ENCODE measurements at regions not wholly inside any gene's neighbourhood (a gene's known extent, or its start where the extent isn't known, plus 50 kb on each side); places are given as distances from the start of the nearest gene placed in this dataset.

DNA sequence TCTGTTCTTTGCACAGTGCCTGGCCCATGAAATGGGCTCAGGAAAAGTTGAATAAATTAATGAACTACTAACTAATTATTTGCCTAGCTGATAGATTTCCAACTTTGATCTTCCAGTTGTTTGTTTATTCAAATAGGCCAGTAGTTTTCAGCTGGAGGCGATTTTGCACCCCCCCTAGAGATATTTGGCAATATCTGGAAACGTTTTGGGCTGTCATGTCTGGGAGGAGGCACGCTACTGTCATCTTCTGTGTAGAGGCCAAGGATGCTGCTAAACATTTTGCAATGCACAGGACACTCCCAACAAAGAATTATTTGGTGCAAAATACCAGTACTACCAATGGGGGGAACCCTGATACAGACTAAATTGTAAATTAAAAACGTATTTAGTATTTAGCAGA, 81.9 kb downstream of the VCX2 start:
- Histone ChIP-seq H3K9ac (ENCODE audit: low read depth in 1 of 2, low read length in 2 of 2) (no peak overlapping the region), H3K27ac (ENCODE audit: low read depth in 1 of 2, low read length in 2 of 2) (no peak overlapping the region), H3K36me3 (ENCODE audit: control insufficient read depth in 4 of 4, insufficient read depth in 3 of 4, low read depth in 1 of 4, low read length in 3 of 4) (no peaks in the 10 kb centered on the region), H3K4me3 (ENCODE audit: low read depth in 1 of 3, low read length in 3 of 3) (no peak overlapping the region), H3K4me1 (ENCODE audit: control insufficient read depth in 4 of 4, insufficient read depth in 4 of 4, low read length in 3 of 4) (no peaks in the 10 kb centered on the region), H3K27me3 (ENCODE audit: control insufficient read depth in 4 of 4, insufficient read depth in 4 of 4, low read length in 3 of 4) (no peaks in the 10 kb centered on the region), H3K9me3 (ENCODE audit: control insufficient read depth in 4 of 4, low read length in 3 of 4) (no peaks in the 10 kb centered on the region)
- DNase-seq (ENCODE audit: low spot score), result no peak
- WGBS, result 48% methylated on average over 4 of the region's 4 CpGs
- no peak for TF ChIP-seq TAF1 (conservative IDR thresholded peaks at IDR 0.05)
- TF ChIP-seq MAX (IDR thresholded peaks at IDR 0.05), result no peak
- TF ChIP-seq, protein P1, sequence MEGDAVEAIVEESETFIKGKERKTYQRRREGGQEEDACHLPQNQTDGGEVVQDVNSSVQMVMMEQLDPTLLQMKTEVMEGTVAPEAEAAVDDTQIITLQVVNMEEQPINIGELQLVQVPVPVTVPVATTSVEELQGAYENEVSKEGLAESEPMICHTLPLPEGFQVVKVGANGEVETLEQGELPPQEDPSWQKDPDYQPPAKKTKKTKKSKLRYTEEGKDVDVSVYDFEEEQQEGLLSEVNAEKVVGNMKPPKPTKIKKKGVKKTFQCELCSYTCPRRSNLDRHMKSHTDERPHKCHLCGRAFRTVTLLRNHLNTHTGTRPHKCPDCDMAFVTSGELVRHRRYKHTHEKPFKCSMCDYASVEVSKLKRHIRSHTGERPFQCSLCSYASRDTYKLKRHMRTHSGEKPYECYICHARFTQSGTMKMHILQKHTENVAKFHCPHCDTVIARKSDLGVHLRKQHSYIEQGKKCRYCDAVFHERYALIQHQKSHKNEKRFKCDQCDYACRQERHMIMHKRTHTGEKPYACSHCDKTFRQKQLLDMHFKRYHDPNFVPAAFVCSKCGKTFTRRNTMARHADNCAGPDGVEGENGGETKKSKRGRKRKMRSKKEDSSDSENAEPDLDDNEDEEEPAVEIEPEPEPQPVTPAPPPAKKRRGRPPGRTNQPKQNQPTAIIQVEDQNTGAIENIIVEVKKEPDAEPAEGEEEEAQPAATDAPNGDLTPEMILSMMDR (IDR thresholded peaks at IDR 0.05; ENCODE audit: low read depth, low read length, missing input control), result no peak
- no peak for TF ChIP-seq SP1 (IDR thresholded peaks at IDR 0.05)
- no peak for TF ChIP-seq ZBTB33 (IDR thresholded peaks at IDR 0.05)
- no peak for TF ChIP-seq RAD21 (IDR thresholded peaks at IDR 0.05)
- TF ChIP-seq YY1 (IDR thresholded peaks at IDR 0.05), result no peak

GRCh38 chrX:8084006-8084405, 87.1 kb downstream of the VCX2 start:
- no peaks in the 10 kb centered on the region for H3K9me3 ChIP-seq (ENCODE audit: control insufficient read depth in 4 of 4, low read length in 3 of 4)
- TF ChIP-seq, protein P1 (IDR thresholded peaks at IDR 0.05; ENCODE audit: low read depth, low read length, missing input control), result no peak
- TF ChIP-seq EGR1 (IDR thresholded peaks at IDR 0.05; ENCODE audit: low read depth in 2 of 2), result no peak
- no peak for TF ChIP-seq GABPA (IDR thresholded peaks at IDR 0.05 in 1 of 2, conservative IDR thresholded peaks at IDR 0.05 in 1 of 2)
- TF ChIP-seq RXRA (IDR thresholded peaks at IDR 0.05), result no peak
- no peak for TF ChIP-seq YY1 (IDR thresholded peaks at IDR 0.05)
- TF ChIP-seq HNF4A (conservative IDR thresholded peaks at IDR 0.05), result no peak
- TF ChIP-seq FOXA1 (IDR thresholded peaks at IDR 0.05), result no peak
- no peak for TF ChIP-seq NR2F2 (IDR thresholded peaks at IDR 0.05)
- no peak for TF ChIP-seq TAF1 (conservative IDR thresholded peaks at IDR 0.05)
- no peak for TF ChIP-seq MAX (IDR thresholded peaks at IDR 0.05)
- no peak for TF ChIP-seq ATF3 (IDR thresholded peaks at IDR 0.05)
- no peak for TF ChIP-seq RAD21 (IDR thresholded peaks at IDR 0.05)
- TF ChIP-seq REST (IDR thresholded peaks at IDR 0.05), result no peak
- H3K36me3 ChIP-seq (ENCODE audit: control insufficient read depth in 4 of 4, insufficient read depth in 3 of 4, low read depth in 1 of 4, low read length in 3 of 4), result no peaks in the 10 kb centered on the region
- H3K4me3 ChIP-seq (ENCODE audit: low read depth in 1 of 3, low read length in 3 of 3), result no peak overlapping the region
- DNase-seq (ENCODE audit: low spot score), result no peak
- no peaks in the 10 kb centered on the region for H3K4me1 ChIP-seq (ENCODE audit: control insufficient read depth in 4 of 4, insufficient read depth in 4 of 4, low read length in 3 of 4)
- no peaks in the 10 kb centered on the region for H3K27me3 ChIP-seq (ENCODE audit: control insufficient read depth in 4 of 4, insufficient read depth in 4 of 4, low read length in 3 of 4)
- WGBS, result 67% methylated on average over 4 of the region's 4 CpGs
- no peak overlapping the region for H3K9ac ChIP-seq (ENCODE audit: low read depth in 1 of 2, low read length in 2 of 2)
- no peak overlapping the region for H3K27ac ChIP-seq (ENCODE audit: low read depth in 1 of 2, low read length in 2 of 2)

Measured in liver (tissue), 8 donors.